ENCODE measurements at regions not wholly inside any gene's neighbourhood (a gene's known extent, or its start where the extent isn't known, plus 50 kb on each side); places are given as distances from the start of the nearest gene placed in this dataset.
A peak's percentile ranks its signal among the peaks of the same experiment; 100 is the strongest.
"Not testable (repeated sequence)": the region's sequence is repeated elsewhere in the genome, so short reads cannot be mapped to it uniquely, and the experiment has no call there.

- Histone ChIP-seq H4K8ac (ENCODE audit: low read depth, low read length) (no peak overlapping the region), H3K27ac (ENCODE audit: low read depth, low read length) (no peak overlapping the region), H3K4me1 (ENCODE audit: control insufficient read depth, low read depth, low read length) (peaks cover 3% of the 10 kb centered on the region), H2BK120ac (ENCODE audit: low read depth, low read length) (no peak overlapping the region), H3K36me3 (ENCODE audit: control insufficient read depth, insufficient read depth, low read length) (no peaks in the 10 kb centered on the region), H3K23ac (ENCODE audit: low read length) (no peak overlapping the region), H3K56ac (ENCODE audit: low read length) (no peak overlapping the region), H3K4ac (ENCODE audit: low read depth, low read length) (no peak overlapping the region), H4K5ac (ENCODE audit: low read length) (no peak overlapping the region), H3K4me3 (ENCODE audit: low read length) (no peak overlapping the region), H3K79me2 (ENCODE audit: control insufficient read depth, insufficient read depth, low read length) (no peaks in the 10 kb centered on the region), H2BK5ac (ENCODE audit: low read length) (no peak overlapping the region), H3K79me1 (ENCODE audit: low read length) (no peaks in the 10 kb centered on the region), H3K18ac (ENCODE audit: low read length) (no peak overlapping the region), H3K27me3 (ENCODE audit: insufficient read depth, low read length, poor library complexity) (no peaks in the 10 kb centered on the region), H2AK5ac (ENCODE audit: low read length) (no peak overlapping the region), H2BK15ac (replicated peaks; ENCODE audit: low read depth) (no peak overlapping the region), H3K9ac (ENCODE audit: low read length) (no peak overlapping the region), H3K4me2 (ENCODE audit: low read length) (no peak overlapping the region)
- WGBS (ENCODE audit: extremely low coverage, insufficient coverage, low lambda C conversion rate) = no CpG with 5 or more reads among the region's 1 CpG
- no peak for DNase-seq
Measured at GRCh38 chr7:34343667-34344066, 314.4 kb upstream of the NPSR1 start.

- no peak overlapping the region for H3K18ac ChIP-seq (ENCODE audit: low read length)
- H3K4me1 ChIP-seq (ENCODE audit: control insufficient read depth, low read depth, low read length) = no peaks in the 10 kb centered on the region
- no peak overlapping the region for H4K8ac ChIP-seq (ENCODE audit: low read depth, low read length)
- no peak overlapping the region for H2BK15ac ChIP-seq (replicated peaks; ENCODE audit: low read depth)
- H3K36me3 ChIP-seq (ENCODE audit: control insufficient read depth, insufficient read depth, low read length) = no peaks in the 10 kb centered on the region
- no peak overlapping the region for H4K5ac ChIP-seq (ENCODE audit: low read length)
- no peak overlapping the region for H2AK5ac ChIP-seq (ENCODE audit: low read length)
- H3K4ac ChIP-seq (ENCODE audit: low read depth, low read length) = no peak overlapping the region
- H2BK120ac ChIP-seq (ENCODE audit: low read depth, low read length) = no peak overlapping the region
- WGBS (ENCODE audit: extremely low coverage, insufficient coverage, low lambda C conversion rate) = no CpG with 5 or more reads among the region's 3 CpGs
- no peaks in the 10 kb centered on the region for H3K27me3 ChIP-seq (ENCODE audit: insufficient read depth, low read length, poor library complexity)
- no peak overlapping the region for H3K56ac ChIP-seq (ENCODE audit: low read length)
- H3K4me2 ChIP-seq (ENCODE audit: low read length) = no peak overlapping the region
- no peak overlapping the region for H3K4me3 ChIP-seq (ENCODE audit: low read length)
- no peak overlapping the region for H3K23ac ChIP-seq (ENCODE audit: low read length)
- no peak overlapping the region for H2BK5ac ChIP-seq (ENCODE audit: low read length)
- no peak overlapping the region for H3K27ac ChIP-seq (ENCODE audit: low read depth, low read length)
- no peak for DNase-seq
- no peaks in the 10 kb centered on the region for H3K79me2 ChIP-seq (ENCODE audit: control insufficient read depth, insufficient read depth, low read length)
- H3K9ac ChIP-seq (ENCODE audit: low read length) = no peak overlapping the region
- no peaks in the 10 kb centered on the region for H3K79me1 ChIP-seq (ENCODE audit: low read length)
Measured at GRCh38 chr7:34354011-34354410, 304.0 kb upstream of the NPSR1 start.

- H4K5ac ChIP-seq (ENCODE audit: low read length) = no peak overlapping the region
- no peak overlapping the region for H3K4me2 ChIP-seq (ENCODE audit: low read length)
- no peak overlapping the region for H2BK5ac ChIP-seq (ENCODE audit: low read length)
- H2BK15ac ChIP-seq (replicated peaks; ENCODE audit: low read depth) = no peak overlapping the region
- no peaks in the 10 kb centered on the region for H3K79me1 ChIP-seq (ENCODE audit: low read length)
- no peak overlapping the region for H3K9ac ChIP-seq (ENCODE audit: low read length)
- H2AK5ac ChIP-seq (ENCODE audit: low read length) = no peak overlapping the region
- H3K4me1 ChIP-seq (ENCODE audit: control insufficient read depth, low read depth, low read length) = no peaks in the 10 kb centered on the region
- no peak overlapping the region for H3K4ac ChIP-seq (ENCODE audit: low read depth, low read length)
- H3K18ac ChIP-seq (ENCODE audit: low read length) = no peak overlapping the region
- no peak overlapping the region for H3K56ac ChIP-seq (ENCODE audit: low read length)
- H4K8ac ChIP-seq (ENCODE audit: low read depth, low read length) = no peak overlapping the region
- no peaks in the 10 kb centered on the region for H3K27me3 ChIP-seq (ENCODE audit: insufficient read depth, low read length, poor library complexity)
- H3K27ac ChIP-seq (ENCODE audit: low read depth, low read length) = no peak overlapping the region
- DNase-seq = no peak
- H2BK120ac ChIP-seq (ENCODE audit: low read depth, low read length) = no peak overlapping the region
- H3K23ac ChIP-seq (ENCODE audit: low read length) = no peak overlapping the region
- no peaks in the 10 kb centered on the region for H3K36me3 ChIP-seq (ENCODE audit: control insufficient read depth, insufficient read depth, low read length)
- no peak overlapping the region for H3K4me3 ChIP-seq (ENCODE audit: low read length)
- H3K79me2 ChIP-seq (ENCODE audit: control insufficient read depth, insufficient read depth, low read length) = no peaks in the 10 kb centered on the region
Measured at GRCh38 chr7:34354899-34355298, 303.1 kb upstream of the NPSR1 start.

GRCh38 chr7:34357068-34357467 lies 300.9 kb upstream of the NPSR1 start:
- Histone ChIP-seq H3K9ac (ENCODE audit: low read length) (no peak overlapping the region), H3K27me3 (ENCODE audit: insufficient read depth, low read length, poor library complexity) (no peaks in the 10 kb centered on the region)
- no CpG with 5 or more reads among the region's 2 CpGs for WGBS (ENCODE audit: extremely low coverage, insufficient coverage, low lambda C conversion rate)

GRCh38 chr7:34357946-34358345 lies 300.1 kb upstream of the NPSR1 start:
- Histone ChIP-seq H4K8ac (ENCODE audit: low read depth, low read length) (no peak overlapping the region), H3K79me1 (ENCODE audit: low read length) (no peaks in the 10 kb centered on the region), H3K36me3 (ENCODE audit: control insufficient read depth, insufficient read depth, low read length) (no peaks in the 10 kb centered on the region), H3K4me2 (ENCODE audit: low read length) (no peak overlapping the region), H3K23ac (ENCODE audit: low read length) (no peak overlapping the region), H3K56ac (ENCODE audit: low read length) (no peak overlapping the region), H2BK120ac (ENCODE audit: low read depth, low read length) (no peak overlapping the region), H2AK5ac (ENCODE audit: low read length) (no peak overlapping the region), H2BK15ac (replicated peaks; ENCODE audit: low read depth) (no peak overlapping the region), H3K4ac (ENCODE audit: low read depth, low read length) (no peak overlapping the region), H4K5ac (ENCODE audit: low read length) (no peak overlapping the region), H3K79me2 (ENCODE audit: control insufficient read depth, insufficient read depth, low read length) (no peaks in the 10 kb centered on the region), H3K27ac (ENCODE audit: low read depth, low read length) (no peak overlapping the region), H3K4me1 (ENCODE audit: control insufficient read depth, low read depth, low read length) (no peaks in the 10 kb centered on the region), H2BK5ac (ENCODE audit: low read length) (no peak overlapping the region), H3K9ac (ENCODE audit: low read length) (no peak overlapping the region), H3K18ac (ENCODE audit: low read length) (no peak overlapping the region), H3K27me3 (ENCODE audit: insufficient read depth, low read length, poor library complexity) (no peaks in the 10 kb centered on the region), H3K4me3 (ENCODE audit: low read length) (no peak overlapping the region)
- no peak for DNase-seq
- WGBS (ENCODE audit: extremely low coverage, insufficient coverage, low lambda C conversion rate) = no CpG with 5 or more reads among the region's 8 CpGs

More at GRCh38 chr7:34357068-34357467, 300.9 kb upstream of the NPSR1 start:
- Histone ChIP-seq H3K79me1 (ENCODE audit: low read length) (no peaks in the 10 kb centered on the region), H3K23ac (ENCODE audit: low read length) (no peak overlapping the region), H2AK5ac (ENCODE audit: low read length) (no peak overlapping the region), H3K4me1 (ENCODE audit: control insufficient read depth, low read depth, low read length) (no peaks in the 10 kb centered on the region), H4K8ac (ENCODE audit: low read depth, low read length) (no peak overlapping the region), H3K4me2 (ENCODE audit: low read length) (no peak overlapping the region), H2BK5ac (ENCODE audit: low read length) (no peak overlapping the region), H3K4ac (ENCODE audit: low read depth, low read length) (no peak overlapping the region), H2BK15ac (replicated peaks; ENCODE audit: low read depth) (no peak overlapping the region), H3K4me3 (ENCODE audit: low read length) (no peak overlapping the region), H3K56ac (ENCODE audit: low read length) (no peak overlapping the region), H3K79me2 (ENCODE audit: control insufficient read depth, insufficient read depth, low read length) (no peaks in the 10 kb centered on the region), H3K36me3 (ENCODE audit: control insufficient read depth, insufficient read depth, low read length) (no peaks in the 10 kb centered on the region), H3K27ac (ENCODE audit: low read depth, low read length) (no peak overlapping the region), H3K18ac (ENCODE audit: low read length) (no peak overlapping the region), H2BK120ac (ENCODE audit: low read depth, low read length) (no peak overlapping the region), H4K5ac (ENCODE audit: low read length) (no peak overlapping the region)
- DNase-seq = peak; percentile 36

GRCh38 chr7:34358578-34358977 lies 299.4 kb upstream of the NPSR1 start:
- H2BK15ac ChIP-seq (replicated peaks; ENCODE audit: low read depth); H4K8ac ChIP-seq (ENCODE audit: low read depth, low read length); H3K4me1 ChIP-seq (ENCODE audit: control insufficient read depth, low read depth, low read length); DNase-seq; H3K18ac ChIP-seq (ENCODE audit: low read length); H3K23ac ChIP-seq (ENCODE audit: low read length); H3K79me1 ChIP-seq (ENCODE audit: low read length); H3K79me2 ChIP-seq (ENCODE audit: control insufficient read depth, insufficient read depth, low read length); H2BK5ac ChIP-seq (ENCODE audit: low read length); H3K56ac ChIP-seq (ENCODE audit: low read length); H2BK120ac ChIP-seq (ENCODE audit: low read depth, low read length); H2AK5ac ChIP-seq (ENCODE audit: low read length); H3K27me3 ChIP-seq (ENCODE audit: insufficient read depth, low read length, poor library complexity); H3K27ac ChIP-seq (ENCODE audit: low read depth, low read length); H4K5ac ChIP-seq (ENCODE audit: low read length); H3K4ac ChIP-seq (ENCODE audit: low read depth, low read length); H3K4me3 ChIP-seq (ENCODE audit: low read length); H3K4me2 ChIP-seq (ENCODE audit: low read length); H3K36me3 ChIP-seq (ENCODE audit: control insufficient read depth, insufficient read depth, low read length); H3K9ac ChIP-seq (ENCODE audit: low read length): not testable (repeated sequence)
- WGBS (ENCODE audit: extremely low coverage, insufficient coverage, low lambda C conversion rate) = no CpG with 5 or more reads among the region's 1 CpG
